ENCODE measurements at regions not wholly inside any gene's neighbourhood (a gene's known extent, or its start where the extent isn't known, plus 50 kb on each side); places are given as distances from the start of the nearest gene placed in this dataset.

- no peaks in the 10 kb centered on the region for H3K4me1 ChIP-seq
- H3K36me3 ChIP-seq, result no peaks in the 10 kb centered on the region
- no peak overlapping the region for H3K4me3 ChIP-seq
- no peak overlapping the region for H3K27ac ChIP-seq
- H3K27me3 ChIP-seq, result no peaks in the 10 kb centered on the region
- ATAC-seq (ENCODE audit: low FRiP score in 2 of 2) (no peak), DNase-seq (no peak)
- H3K9me3 ChIP-seq, result no peaks in the 10 kb centered on the region
- TF ChIP-seq POLR2A (IDR thresholded peaks at IDR 0.05) (no peak), CTCF (IDR thresholded peaks at IDR 0.05) (no peak), EP300 (IDR thresholded peaks at IDR 0.05) (no peak), POLR2AphosphoS5 (IDR thresholded peaks at IDR 0.05) (no peak)
These were observed 1473.1 kb downstream of the CDH8 start for GRCh38 chr16:60563166-60563565.

DNA sequence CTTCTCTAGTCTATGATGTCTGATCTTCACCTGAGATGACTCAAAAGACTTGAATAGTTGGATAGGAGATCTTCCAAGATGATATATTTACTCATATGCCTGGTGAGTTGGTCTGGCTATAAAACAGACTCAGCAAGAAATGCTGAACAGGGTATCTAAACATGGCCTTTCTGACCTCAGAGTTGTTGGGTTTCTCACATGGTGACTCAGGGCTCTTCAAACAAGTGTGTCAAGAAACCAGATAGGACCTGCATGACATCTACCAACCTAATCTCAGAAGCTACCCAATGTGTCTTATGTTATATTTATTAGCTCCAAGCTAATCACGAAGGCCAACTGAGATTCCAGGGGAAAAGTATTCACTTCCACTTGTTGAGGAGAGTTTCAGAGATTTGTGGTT is 1477.3 kb downstream of the CDH8 start:
- DNase-seq (no peak), ATAC-seq (ENCODE audit: low FRiP score in 2 of 2) (no peak)
- Histone ChIP-seq H3K4me3 (no peak overlapping the region), H3K36me3 (no peaks in the 10 kb centered on the region), H3K27ac (no peak overlapping the region), H3K9me3 (no peaks in the 10 kb centered on the region), H3K27me3 (no peaks in the 10 kb centered on the region), H3K4me1 (no peaks in the 10 kb centered on the region)
- TF ChIP-seq EP300 (IDR thresholded peaks at IDR 0.05), result no peak
- 77 to 83% methylated on average over 1 of the region's 1 CpG for WGBS, 2 donors

- H3K4me3 ChIP-seq, result no peak overlapping the region
- ATAC-seq (ENCODE audit: low FRiP score in 2 of 2) (no peak), DNase-seq (no peak)
- TF ChIP-seq CTCF (IDR thresholded peaks at IDR 0.05), result no peak
- no peaks in the 10 kb centered on the region for H3K27me3 ChIP-seq
- no peaks in the 10 kb centered on the region for H3K4me1 ChIP-seq
- no peak overlapping the region for H3K27ac ChIP-seq
- H3K9me3 ChIP-seq, result no peaks in the 10 kb centered on the region
- WGBS, 2 donors, result 77 to 80% methylated on average over 3 of the region's 3 CpGs
- no peaks in the 10 kb centered on the region for H3K36me3 ChIP-seq
These were observed 1483.0 kb downstream of the CDH8 start for GRCh38 chr16:60553090-60553757.

GRCh38 chr16:60541535-60541934 is 1494.7 kb downstream of the CDH8 start:
- H3K27ac ChIP-seq, result no peak overlapping the region
- no peak for TF ChIP-seq POLR2A (IDR thresholded peaks at IDR 0.05)
- no peak for TF ChIP-seq CTCF (IDR thresholded peaks at IDR 0.05)
- TF ChIP-seq POLR2AphosphoS5 (IDR thresholded peaks at IDR 0.05), result no peak
- TF ChIP-seq EP300 (IDR thresholded peaks at IDR 0.05), result no peak
- H3K4me3 ChIP-seq, result no peak overlapping the region
- no peaks in the 10 kb centered on the region for H3K36me3 ChIP-seq
- WGBS, 2 donors, result 63 to 74% methylated on average over 1 of the region's 1 CpG
- DNase-seq (no peak), ATAC-seq (ENCODE audit: low FRiP score in 2 of 2) (no peak)
- no peaks in the 10 kb centered on the region for H3K4me1 ChIP-seq
- no peaks in the 10 kb centered on the region for H3K27me3 ChIP-seq
- H3K9me3 ChIP-seq, result no peaks in the 10 kb centered on the region

- Histone ChIP-seq H3K36me3 (no peaks in the 10 kb centered on the region), H3K4me3 (no peak overlapping the region), H3K4me1 (no peaks in the 10 kb centered on the region), H3K27ac (no peak overlapping the region), H3K27me3 (no peaks in the 10 kb centered on the region), H3K9me3 (no peaks in the 10 kb centered on the region)
- no peak for DNase-seq
- TF ChIP-seq POLR2A (IDR thresholded peaks at IDR 0.05) (no peak), EP300 (IDR thresholded peaks at IDR 0.05) (no peak)
- WGBS, 2 donors, result 87 to 90% methylated on average over 3 of the region's 3 CpGs
- ATAC-seq (ENCODE audit: low FRiP score in 2 of 2), result no peak
These were observed 1525.3 kb downstream of the CDH8 start for GRCh38 chr16:60510941-60511340.

- Histone ChIP-seq H3K4me3 (no peak overlapping the region), H3K36me3 (no peaks in the 10 kb centered on the region), H3K27me3 (no peaks in the 10 kb centered on the region), H3K4me1 (no peaks in the 10 kb centered on the region), H3K9me3 (no peaks in the 10 kb centered on the region), H3K27ac (no peak overlapping the region)
- no peak for TF ChIP-seq EP300 (IDR thresholded peaks at IDR 0.05)
- TF ChIP-seq CTCF (IDR thresholded peaks at IDR 0.05), result no peak
- no peak for TF ChIP-seq POLR2AphosphoS5 (IDR thresholded peaks at IDR 0.05)
- no peak for TF ChIP-seq POLR2A (IDR thresholded peaks at IDR 0.05)
- DNase-seq (no peak), ATAC-seq (ENCODE audit: low FRiP score in 2 of 2) (no peak)
- 81 to 91% methylated on average over 1 of the region's 1 CpG for WGBS, 2 donors
These were observed 1526.0 kb downstream of the CDH8 start for GRCh38 chr16:60510208-60510607.

All from upper lobe of left lung (tissue), 6 donors.